ENCODE measurements at regions not wholly inside any gene's neighbourhood (a gene's known extent, or its start where the extent isn't known, plus 50 kb on each side); places are given as distances from the start of the nearest gene placed in this dataset.

DNA sequence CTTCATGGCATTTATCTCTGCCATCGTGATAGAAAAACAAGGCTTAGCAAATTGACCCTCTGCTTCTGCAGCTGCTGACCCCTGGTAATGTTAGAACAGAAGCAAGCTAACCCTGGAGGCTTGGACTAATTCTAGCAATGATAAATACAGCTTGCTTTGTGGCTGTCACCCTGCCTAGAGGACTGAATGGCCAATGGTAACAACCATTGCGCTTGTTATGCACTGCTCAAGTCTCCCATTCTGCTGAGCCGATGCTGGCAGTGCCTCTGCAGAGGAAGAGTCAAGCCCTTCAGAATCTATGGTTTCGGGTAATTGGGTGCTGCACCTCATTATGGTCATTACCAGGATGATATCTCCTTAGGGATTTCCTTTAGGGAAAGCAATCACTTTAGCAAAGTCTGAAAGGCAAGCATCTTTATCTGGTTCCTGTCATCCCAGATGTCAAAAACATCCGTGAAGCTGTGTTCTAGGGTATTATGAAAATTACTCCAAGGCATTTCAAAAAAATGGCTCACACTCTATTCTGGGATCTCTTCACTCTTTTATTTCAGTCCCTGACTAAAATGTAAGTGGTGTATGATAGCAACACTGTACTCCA lies 186.8 kb upstream of the DLGAP1 start:
- no peak for DNase-seq

DNA sequence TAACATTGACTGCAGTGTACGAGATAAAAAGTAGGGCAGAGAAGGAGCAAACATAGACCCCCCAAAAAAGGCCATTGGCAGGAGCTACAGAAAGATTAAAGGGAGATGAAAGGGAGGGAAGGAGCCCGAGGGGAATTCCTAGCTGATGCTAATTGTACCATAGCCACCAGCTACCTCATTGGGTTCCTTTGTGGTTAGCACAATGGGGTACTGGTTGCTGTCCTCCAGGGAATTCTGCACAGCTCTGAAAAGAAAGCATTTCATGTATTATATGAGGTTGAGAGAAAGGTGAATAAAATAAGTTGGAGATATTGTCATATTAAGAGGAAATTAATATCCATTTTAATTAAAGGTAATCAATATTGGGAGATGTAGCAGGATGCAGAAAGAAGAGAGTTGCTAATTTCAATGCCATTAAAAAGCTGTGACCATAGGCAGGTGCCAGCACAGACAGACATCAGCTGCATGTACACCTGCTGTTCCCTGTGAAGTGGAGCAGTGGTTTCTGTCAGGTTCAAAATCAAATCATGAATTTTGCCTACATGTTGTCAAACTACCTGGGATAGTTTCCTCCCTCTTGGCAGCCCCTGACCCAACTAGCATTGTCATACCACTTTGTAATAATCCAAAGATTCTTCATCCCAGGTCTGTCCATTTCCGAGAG lies 185.4 kb upstream of the DLGAP1 start:
- no peak for DNase-seq

DNA sequence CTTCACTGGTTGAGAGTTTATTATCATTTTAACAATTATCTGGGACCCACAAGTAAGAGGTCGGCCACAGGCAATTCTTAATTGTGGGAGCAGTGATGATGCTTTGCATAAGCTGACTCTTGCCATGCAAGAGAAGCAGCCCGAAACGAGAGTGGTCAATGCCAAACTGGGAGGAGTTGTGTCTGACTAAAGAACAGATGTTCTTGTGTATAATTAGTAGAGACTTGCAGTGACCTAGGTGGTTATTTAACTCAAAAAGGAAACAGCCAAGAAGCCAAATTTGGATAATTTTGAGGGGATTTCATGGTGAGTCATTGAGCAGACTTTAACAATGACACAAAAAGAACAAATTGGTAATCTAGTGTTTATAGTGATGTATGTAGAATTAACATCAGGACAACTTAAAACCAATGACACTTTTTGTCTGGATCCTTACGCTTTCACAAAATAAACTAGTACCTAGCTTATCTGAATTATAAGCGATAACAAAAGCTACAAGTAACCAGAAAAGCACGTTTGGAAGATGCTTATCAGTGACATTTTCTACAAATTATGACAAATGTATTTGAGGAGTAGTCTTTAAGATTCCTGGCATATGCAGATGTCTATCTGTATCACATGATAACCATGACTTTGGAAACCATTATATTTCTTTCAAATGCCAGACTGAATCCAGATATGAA lies 184.7 kb upstream of the DLGAP1 start:
- DNase-seq, result no peak

- no peak for DNase-seq
Measured at GRCh38 chr18:4638680-4639079, 183.6 kb upstream of the DLGAP1 start.

GRCh38 chr18:4637876-4638275 lies 182.8 kb upstream of the DLGAP1 start:
- DNase-seq, result no peak

DNA sequence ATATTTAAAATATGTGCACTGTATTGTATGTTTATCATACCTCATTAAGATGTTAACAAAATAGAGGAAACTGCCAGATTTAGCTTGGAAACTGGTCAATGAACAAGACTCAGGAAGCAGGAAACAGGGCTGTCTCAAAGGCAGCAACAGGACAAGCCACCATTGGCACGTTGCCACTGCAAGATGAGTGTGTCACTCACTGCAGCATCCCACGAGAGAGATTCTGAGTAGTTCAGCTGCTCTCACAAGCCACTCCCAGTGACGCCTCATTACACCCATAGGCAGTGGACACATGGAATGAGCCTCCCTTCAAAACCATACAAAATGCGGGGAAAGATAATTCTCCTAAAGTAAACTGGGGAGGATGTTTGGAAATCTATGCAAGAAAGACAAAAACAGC lies 181.9 kb upstream of the DLGAP1 start:
- no peak for DNase-seq

GRCh38 chr18:4631239-4631638 lies 176.1 kb upstream of the DLGAP1 start:
- DNase-seq, result no peak

DNA sequence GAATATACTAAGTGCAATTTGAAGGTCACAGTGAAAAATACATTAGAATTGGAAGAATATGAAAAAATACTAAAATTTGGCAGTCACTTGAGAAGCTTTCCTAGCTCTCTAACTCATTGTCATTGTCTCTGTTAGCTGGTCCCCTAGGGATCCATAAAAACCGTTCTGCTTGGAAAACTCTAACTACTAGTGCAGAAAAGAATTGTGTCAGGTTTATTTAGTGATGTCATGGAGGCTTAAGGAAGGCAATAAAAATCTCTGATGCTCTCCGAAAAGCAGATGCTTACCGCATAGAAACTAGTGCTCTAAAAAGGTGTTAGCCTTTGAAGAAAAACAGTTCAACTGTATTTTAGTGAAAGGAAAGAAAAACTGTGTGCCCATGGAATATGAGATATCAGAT lies 150.1 kb upstream of the DLGAP1 start:
- DNase-seq, result no peak

DNA sequence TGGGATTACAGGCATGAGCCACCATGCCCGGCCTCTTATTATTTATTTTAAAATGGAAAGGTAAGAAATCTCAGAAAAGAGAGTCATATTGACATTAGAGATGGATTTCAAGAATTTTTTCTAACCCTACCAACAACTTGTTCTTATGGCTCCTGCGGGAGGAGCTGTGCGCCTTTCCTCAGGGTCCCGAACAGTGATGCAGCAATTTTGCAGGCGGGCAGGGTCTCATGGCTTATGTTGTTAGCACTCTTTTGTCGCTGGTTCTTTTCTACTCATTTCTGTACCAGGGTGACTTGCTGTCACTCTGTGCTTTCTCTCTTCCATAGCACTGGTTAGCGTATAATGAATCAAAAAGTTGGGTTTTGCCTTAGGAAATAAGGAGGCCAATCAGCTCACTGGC lies 148.8 kb upstream of the DLGAP1 start:
- DNase-seq, result no peak

- DNase-seq, result no peak
Measured at GRCh38 chr18:4599312-4599711, 144.2 kb upstream of the DLGAP1 start.

- DNase-seq, result no peak
Measured at GRCh38 chr18:4597301-4597700, 142.2 kb upstream of the DLGAP1 start.

- no peak for DNase-seq
Measured at GRCh38 chr18:4593895-4594294, 138.8 kb upstream of the DLGAP1 start.

DNA sequence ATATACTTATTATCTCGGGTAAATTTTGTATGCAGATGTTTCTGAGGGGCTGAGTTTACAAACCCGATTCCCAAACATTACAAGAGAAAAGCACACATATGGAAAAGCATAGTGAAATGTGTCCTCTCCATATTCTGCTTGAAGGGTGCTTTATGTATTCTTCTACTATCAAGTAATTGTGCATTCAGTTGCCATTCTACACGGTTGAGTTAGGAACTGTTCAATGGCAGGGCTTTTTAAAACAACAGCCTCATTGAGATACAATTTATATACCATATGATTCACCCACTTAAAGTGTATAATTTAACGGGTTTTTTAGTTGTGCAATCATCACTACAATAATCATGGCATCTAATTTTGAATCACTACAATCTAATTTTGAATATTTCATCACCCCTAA lies 138.4 kb upstream of the DLGAP1 start:
- DNase-seq, result no peak

DNA sequence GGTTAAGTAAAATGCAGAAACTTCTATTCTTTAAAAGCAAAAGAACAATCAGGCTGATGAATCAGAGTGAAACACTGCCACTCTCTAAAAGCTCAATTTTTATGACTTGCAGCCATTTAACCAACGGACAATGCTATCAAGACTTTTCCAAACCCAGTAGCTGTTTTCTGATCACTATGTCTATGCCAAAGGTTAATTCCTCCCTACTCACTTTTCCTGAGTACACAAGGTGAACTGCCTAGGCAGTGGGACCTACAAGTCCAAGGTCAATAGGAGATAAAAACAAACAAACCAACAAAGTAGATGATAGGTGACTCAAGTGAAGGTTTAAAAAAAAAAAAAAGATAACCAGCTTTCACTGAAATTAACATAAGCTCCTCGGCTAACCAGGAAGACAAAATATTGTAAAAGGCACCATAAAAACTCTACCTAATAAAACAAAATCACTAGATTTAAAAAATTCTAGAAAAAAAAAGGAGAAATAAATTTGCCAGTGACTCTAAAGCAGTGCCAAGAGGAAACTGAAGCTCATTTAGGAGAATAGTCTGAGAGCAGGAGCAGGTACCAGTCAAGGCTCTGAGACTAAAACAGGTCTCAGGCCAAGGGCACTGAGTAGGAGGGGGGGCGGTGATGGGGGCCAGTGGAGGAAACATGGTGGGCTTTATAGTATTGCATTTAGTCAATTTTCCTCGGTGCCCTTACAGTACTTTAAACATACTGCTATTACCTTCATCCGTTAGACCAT lies 134.1 kb upstream of the DLGAP1 start:
- DNase-seq, result no peak

- no peak for DNase-seq
Measured at GRCh38 chr18:4587204-4587603, 132.1 kb upstream of the DLGAP1 start.

DNA sequence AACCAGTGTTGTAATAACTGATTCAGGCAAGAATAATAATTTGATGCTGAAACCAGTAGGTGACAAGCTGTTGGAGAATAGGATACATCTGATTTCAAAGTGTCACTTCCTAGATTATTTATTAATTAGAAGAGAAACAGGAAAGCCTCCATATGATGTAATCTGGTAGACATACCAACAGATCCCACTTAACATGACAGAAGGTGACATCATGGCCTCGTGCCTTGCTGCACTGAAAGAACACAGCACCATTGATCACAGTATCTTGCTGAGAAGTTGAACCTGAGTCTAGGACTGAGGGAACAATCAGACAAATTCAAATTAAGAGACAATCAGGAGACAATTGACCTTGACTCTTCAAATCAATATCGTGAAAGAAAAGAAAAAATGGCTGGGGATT lies 131.6 kb upstream of the DLGAP1 start:
- no peak for DNase-seq

DNA sequence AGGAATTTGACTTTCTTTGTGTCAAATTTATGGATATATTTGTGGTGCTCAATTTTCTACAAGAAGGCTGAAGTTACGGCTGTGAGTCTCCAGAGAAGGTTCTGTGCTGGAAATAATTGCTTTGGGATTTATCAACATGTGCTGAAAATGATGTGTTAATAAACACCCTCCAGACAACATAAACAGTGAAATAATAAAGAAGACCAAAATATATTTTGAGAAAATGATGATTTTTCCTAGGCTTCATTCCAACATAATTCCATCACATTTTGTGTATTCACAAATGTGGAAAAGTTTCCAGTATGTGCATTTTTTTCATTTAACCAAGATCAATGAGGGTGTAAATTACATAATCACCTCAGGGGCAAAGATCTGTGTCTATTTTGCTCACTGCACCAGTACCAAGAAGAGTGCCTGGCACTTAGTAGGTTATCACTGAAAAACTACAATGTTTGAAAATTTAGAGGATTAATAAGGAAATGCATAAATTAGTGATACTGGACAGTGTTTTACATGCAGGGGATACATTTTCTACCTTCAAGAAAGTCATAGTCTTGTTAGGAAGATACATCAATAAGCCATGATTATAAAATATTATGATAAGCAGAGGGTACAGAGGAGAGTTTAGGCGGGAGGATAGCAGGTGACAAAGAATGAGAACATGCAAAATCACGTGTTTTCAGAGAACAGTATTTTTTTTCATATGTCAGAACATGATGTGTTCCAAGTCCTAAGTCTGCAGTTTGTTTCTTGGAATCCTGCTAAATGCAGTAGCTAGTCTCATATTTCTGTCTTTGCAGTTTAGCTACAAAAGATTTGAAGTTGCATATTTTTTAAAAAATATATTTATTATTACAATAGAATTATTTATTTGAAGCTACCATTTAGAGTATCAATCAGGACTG lies 127.6 kb upstream of the DLGAP1 start:
- no peak for DNase-seq

- no peak for DNase-seq
Measured at GRCh38 chr18:4581966-4582365, 126.9 kb upstream of the DLGAP1 start.

DNA sequence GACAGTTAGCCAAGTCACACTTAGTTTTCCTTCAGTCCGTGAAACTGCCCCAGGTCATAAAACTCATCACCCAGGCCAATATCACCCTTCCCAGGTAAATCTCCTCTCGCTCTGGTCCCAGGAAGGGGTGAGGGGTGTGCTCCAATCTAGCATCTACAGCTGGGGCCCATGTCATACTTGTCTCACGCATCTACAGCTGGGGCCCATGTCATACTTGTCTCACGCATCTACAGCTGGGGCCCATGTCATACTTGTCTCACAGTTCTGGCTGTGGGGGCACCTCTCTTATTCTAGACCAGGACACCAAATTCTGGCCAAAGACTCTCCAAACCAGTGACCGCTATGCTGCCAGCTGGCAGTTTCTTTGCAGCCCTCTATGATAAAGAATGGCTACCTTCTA lies 123.3 kb upstream of the DLGAP1 start:
- DNase-seq, result no peak

- no peak for DNase-seq
Measured at GRCh38 chr18:4573735-4574134, 118.6 kb upstream of the DLGAP1 start.

DNA sequence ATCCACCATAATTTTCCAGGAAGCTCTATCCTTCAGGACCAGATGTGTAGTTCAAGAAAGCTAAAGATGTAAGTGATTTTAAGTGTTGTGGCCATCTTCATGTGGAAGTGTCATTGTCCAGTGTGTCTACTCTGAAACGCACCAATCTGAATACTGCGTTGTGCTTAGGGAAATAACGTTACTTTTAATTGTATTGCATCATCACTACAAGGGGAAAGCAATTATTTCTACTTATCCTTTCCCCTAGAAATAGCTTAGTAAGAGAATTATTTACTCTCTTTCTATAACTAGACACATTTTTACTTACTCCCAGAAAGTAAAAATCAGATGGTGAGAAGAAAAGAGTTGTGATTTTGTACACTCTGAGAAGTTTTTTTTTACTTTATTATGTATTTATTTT lies 102.4 kb upstream of the DLGAP1 start:
- DNase-seq, result no peak

Measured in nucleus accumbens (tissue), 56 donors.